BJ (cell line): ENCODE measurements at regions not wholly inside any gene's neighbourhood (a gene's known extent, or its start where the extent isn't known, plus 50 kb on each side); places are given as distances from the start of the nearest gene placed in this dataset.

Experiments used
- CTCF ChIA-PET: fragments of 350-600 bp; formaldehyde crosslinking; extraction: SDS; loops from one replicate; lab custom pipeline; 2021; ENCODE audit warnings: antibody characterized with exemption, inconsistent platforms; lab: Yijun Ruan, JAX
- POLR2A ChIA-PET: fragments of 300-600 bp; sonication (Branson Sonifier 250); formaldehyde crosslinking; extraction: SDS; loops from one replicate; lab custom pipeline; 2021; ENCODE audit warnings: antibody characterized with exemption; lab: Charles Lee
- DNase-seq: peaks from one replicate; pipeline ENCODE4 v3.0.0-alpha.2; 2011; ENCODE audit warnings: low read depth
- H3K27me3 ChIP-seq: 2 replicates; pipeline ENCODE4 v1.6.0; 2011; ENCODE audit warnings: low read length; ENCODE audit not compliant: control insufficient read depth, insufficient read depth
- H3K36me3 ChIP-seq: 2 replicates; pipeline ENCODE4 v1.5.1; 2011; ENCODE audit warnings: low read length; ENCODE audit not compliant: control insufficient read depth, insufficient read depth
- H3K4me3 ChIP-seq: 2 replicates; pipeline ENCODE4 v1.5.1; 2011; ENCODE audit warnings: low read depth, mild to moderate bottlenecking, control low read depth, low read length
- CTCF ChIP-seq: IDR thresholded peaks from 2 replicates; pipeline ENCODE4 v1.5.1; 2011; ENCODE audit warnings: low read depth, mild to moderate bottlenecking, control low read depth, inconsistent platforms, low read length, moderate library complexity; ENCODE audit not compliant: insufficient read depth

- Histone ChIP-seq H3K36me3 (no peaks in the 10 kb centered on the region), H3K27me3 (no peaks in the 10 kb centered on the region), H3K4me3 (no peak overlapping the region)
- DNase-seq = no peak
- no peak for TF ChIP-seq CTCF
- ChIA-PET CTCF (no interaction called here), POLR2A (no interaction called here)
Measured at GRCh38 chr11:42901084-42901483, 410.7 kb upstream of the API5 start.

GRCh38 chr11:42906226-42906625, 405.6 kb upstream of the API5 start:
- ChIA-PET CTCF (no interaction called here), POLR2A (no interaction called here)
- no peaks in the 10 kb centered on the region for H3K36me3 ChIP-seq
- no peak for DNase-seq
- H3K4me3 ChIP-seq = no peak overlapping the region
- H3K27me3 ChIP-seq = no peaks in the 10 kb centered on the region
- no peak for TF ChIP-seq CTCF

- no peak for DNase-seq
- no peaks in the 10 kb centered on the region for H3K36me3 ChIP-seq
- TF ChIP-seq CTCF = no peak
- ChIA-PET POLR2A (no interaction called here), CTCF (no interaction called here)
- no peaks in the 10 kb centered on the region for H3K27me3 ChIP-seq
- H3K4me3 ChIP-seq = no peak overlapping the region
Measured at GRCh38 chr11:42913731-42914130, 398.1 kb upstream of the API5 start.

- TF ChIP-seq CTCF = no peak
- POLR2A ChIA-PET = no interaction called here
- H3K27me3 ChIP-seq = no peaks in the 10 kb centered on the region
- H3K36me3 ChIP-seq = no peaks in the 10 kb centered on the region
- CTCF ChIA-PET = no interaction called here
- no peak for DNase-seq
- H3K4me3 ChIP-seq = no peak overlapping the region
Measured at GRCh38 chr11:42923651-42924050, 388.1 kb upstream of the API5 start.

GRCh38 chr11:42925916-42926315, 385.9 kb upstream of the API5 start:
- ChIA-PET POLR2A (no interaction called here), CTCF (no interaction called here)
- no peak for DNase-seq
- Histone ChIP-seq H3K36me3 (no peaks in the 10 kb centered on the region), H3K27me3 (no peaks in the 10 kb centered on the region), H3K4me3 (no peak overlapping the region)
- no peak for TF ChIP-seq CTCF
